DND-41 (cell line): ENCODE measurements at regions not wholly inside any gene's neighbourhood (a gene's known extent, or its start where the extent isn't known, plus 50 kb on each side); places are given as distances from the start of the nearest gene placed in this dataset.

Experiments used
- CTCF ChIP-seq: IDR thresholded peaks from 2 replicates; pipeline ENCODE4 v1.5.1; 2012; ENCODE audit warnings: borderline replicate concordance, low read length, moderate library complexity, mild to moderate bottlenecking; ENCODE audit not compliant: poor library complexity, severe bottlenecking; ENCODE audit errors: extremely low read depth
- EZH2 ChIP-seq: IDR thresholded peaks from 3 replicates; pipeline ENCODE4 v1.6.1; 2012; ENCODE audit warnings: borderline replicate concordance, low read depth, mild to moderate bottlenecking, moderate library complexity, low read length, inconsistent platforms; ENCODE audit not compliant: severe bottlenecking

DNA sequence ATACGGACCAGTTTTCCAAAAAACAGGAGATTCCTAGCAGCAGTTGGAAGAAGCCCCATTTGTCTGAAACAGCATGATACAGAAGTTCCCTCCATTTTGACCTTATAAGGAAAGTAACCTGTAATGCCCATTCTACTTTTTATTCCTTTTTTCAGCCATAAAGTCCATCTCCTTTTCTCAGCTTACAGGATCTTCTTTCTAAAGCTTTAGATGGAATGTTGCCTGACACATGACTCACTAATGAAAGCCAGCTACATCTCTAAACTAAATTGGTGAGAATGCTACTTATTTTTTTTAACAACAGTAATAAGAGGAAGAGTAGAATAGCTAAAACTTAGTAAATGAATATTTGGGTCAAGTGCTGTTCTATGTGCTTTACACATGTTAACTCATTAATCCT, 234.1 kb downstream of the CDH26 start:
- TF ChIP-seq CTCF (no peak), EZH2 (no peak)
